Ascending aorta (tissue), 2 donors: ENCODE measurements at regions not wholly inside any gene's neighbourhood (a gene's known extent, or its start where the extent isn't known, plus 50 kb on each side); places are given as distances from the start of the nearest gene placed in this dataset.

Experiments used
- DNase-seq, 2 donors: peaks; one replicate each; pipeline ENCODE4 v3.0.0-alpha.2; 2019; ENCODE audit warnings: low spot score in 2 of 2
- H3K27ac ChIP-seq, 2 donors: fragments of 200-600 bp; sonication (generic); one replicate each; pipeline ENCODE4 v1.5.1; 2016 to 2017; ENCODE audit warnings: mild to moderate bottlenecking in 1 of 2
- H3K27me3 ChIP-seq: fragments of 200-600 bp; sonication (generic); one replicate; pipeline ENCODE4 v1.5.1; 2017
- H3K36me3 ChIP-seq, 2 donors: fragments of 200-600 bp; sonication (generic); one replicate each; pipeline ENCODE4 v1.5.1; 2016
- H3K4me1 ChIP-seq, 2 donors: fragments of 200-600 bp; sonication (generic); one replicate each; pipeline ENCODE4 v1.5.1; 2016 to 2017; ENCODE audit warnings: mild to moderate bottlenecking in 1 of 2
- H3K4me3 ChIP-seq, 2 donors: fragments of 200-600 bp; sonication (generic); one replicate each; pipeline ENCODE4 v1.5.1; 2016 to 2017; ENCODE audit warnings: mild to moderate bottlenecking in 1 of 2
- H3K9me3 ChIP-seq, 2 donors: fragments of 200-600 bp; sonication (generic); one replicate each; pipeline ENCODE4 v1.5.1; 2016
- intact Hi-C: fragments of 100-400 bp; cut with DNase I; formaldehyde crosslinking; loops from one replicate; pipeline ENCODE4 v1.15.1; 2023
- TF ChIP-seq, protein P1 (sequence below), 3 experiments: fragments of 200-600 bp in 2 of 3; fragments of 450-650 bp in 1 of 3; sonication (generic) in 2 of 3; IDR thresholded peaks; one replicate each; pipeline ENCODE4 v1.5.1; 2016 to 2019; ENCODE audit warnings: antibody characterized with exemption in 3 of 3, mild to moderate bottlenecking in 1 of 3, moderate library complexity in 1 of 3

DNA sequence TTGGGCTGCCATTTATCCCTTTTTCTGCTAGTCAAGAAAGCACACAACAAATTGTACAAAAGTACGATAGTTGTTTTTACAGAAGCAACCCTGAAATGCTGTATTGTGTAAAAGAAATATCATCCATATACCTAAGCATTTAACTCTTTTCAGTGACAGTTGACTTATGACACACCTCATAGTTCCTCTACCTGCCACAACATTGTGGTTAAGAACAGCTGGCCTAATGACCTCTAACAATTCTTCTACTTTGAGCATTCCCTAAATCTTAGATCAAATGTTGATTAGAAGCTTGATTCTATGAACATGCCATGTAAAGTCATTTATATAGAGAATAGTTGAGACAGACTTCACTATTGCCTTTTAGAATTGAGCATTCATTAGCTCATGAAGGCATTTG, 165.9 kb upstream of the SETBP1 start:
- H3K9me3 ChIP-seq, result no peaks in the 10 kb centered on the region
- no peaks in the 10 kb centered on the region for H3K36me3 ChIP-seq
- TF ChIP-seq, protein P1, sequence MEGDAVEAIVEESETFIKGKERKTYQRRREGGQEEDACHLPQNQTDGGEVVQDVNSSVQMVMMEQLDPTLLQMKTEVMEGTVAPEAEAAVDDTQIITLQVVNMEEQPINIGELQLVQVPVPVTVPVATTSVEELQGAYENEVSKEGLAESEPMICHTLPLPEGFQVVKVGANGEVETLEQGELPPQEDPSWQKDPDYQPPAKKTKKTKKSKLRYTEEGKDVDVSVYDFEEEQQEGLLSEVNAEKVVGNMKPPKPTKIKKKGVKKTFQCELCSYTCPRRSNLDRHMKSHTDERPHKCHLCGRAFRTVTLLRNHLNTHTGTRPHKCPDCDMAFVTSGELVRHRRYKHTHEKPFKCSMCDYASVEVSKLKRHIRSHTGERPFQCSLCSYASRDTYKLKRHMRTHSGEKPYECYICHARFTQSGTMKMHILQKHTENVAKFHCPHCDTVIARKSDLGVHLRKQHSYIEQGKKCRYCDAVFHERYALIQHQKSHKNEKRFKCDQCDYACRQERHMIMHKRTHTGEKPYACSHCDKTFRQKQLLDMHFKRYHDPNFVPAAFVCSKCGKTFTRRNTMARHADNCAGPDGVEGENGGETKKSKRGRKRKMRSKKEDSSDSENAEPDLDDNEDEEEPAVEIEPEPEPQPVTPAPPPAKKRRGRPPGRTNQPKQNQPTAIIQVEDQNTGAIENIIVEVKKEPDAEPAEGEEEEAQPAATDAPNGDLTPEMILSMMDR (IDR thresholded peaks at IDR 0.05), result no peak
- H3K27ac ChIP-seq, result no peak overlapping the region
- no peak for DNase-seq
- H3K4me1 ChIP-seq, result no peaks in the 10 kb centered on the region
- no peaks in the 10 kb centered on the region for H3K27me3 ChIP-seq
- intact Hi-C loops, result no loop called here
- H3K4me3 ChIP-seq, result no peak overlapping the region

DNA sequence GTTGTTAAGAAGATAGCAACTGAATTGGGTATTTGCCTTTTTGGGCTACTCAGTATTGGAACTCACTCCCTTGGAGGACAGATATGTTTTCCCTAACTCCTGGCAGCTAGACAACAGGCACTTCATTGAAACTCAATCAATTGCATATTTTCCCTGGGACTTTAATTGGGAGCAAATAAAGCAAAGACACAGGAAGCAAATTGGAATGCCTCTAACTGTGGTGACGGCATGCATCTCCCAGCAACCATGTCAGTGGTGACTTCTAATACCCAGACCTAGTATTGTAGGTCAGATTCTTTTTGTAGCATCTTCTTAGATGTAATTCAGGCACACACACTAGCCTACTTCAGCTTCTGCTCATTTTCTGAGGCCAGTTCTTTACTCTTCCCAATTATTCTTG, 164.2 kb upstream of the SETBP1 start:
- no peaks in the 10 kb centered on the region for H3K27me3 ChIP-seq
- H3K36me3 ChIP-seq, result no peaks in the 10 kb centered on the region
- H3K9me3 ChIP-seq, result no peaks in the 10 kb centered on the region
- peaks cover 0 to 3% of the 10 kb centered on the region in 2 donors for H3K4me1 ChIP-seq
- DNase-seq, result no peak
- H3K27ac ChIP-seq, result no peak overlapping the region
- TF ChIP-seq, protein P1 (IDR thresholded peaks at IDR 0.05), result no peak
- H3K4me3 ChIP-seq, result no peak overlapping the region
- intact Hi-C loops, result no loop called here

DNA sequence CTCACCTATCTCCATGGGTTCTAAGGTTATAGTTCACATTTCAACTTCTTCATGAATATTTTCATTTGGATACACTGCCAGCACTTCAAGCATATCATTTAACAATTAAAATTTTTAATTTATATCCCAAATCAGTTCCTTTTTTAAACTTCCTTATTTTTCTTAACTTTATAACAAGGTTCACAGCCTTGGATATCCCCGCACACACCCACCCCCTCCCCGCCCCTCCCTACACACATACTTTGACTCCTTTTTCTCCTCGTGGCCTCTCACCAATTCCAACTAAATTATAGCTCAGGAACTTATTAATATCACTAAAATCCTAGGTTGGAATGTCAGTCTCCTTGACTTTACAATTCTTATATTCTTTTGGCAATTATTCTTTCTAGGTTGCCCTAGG, 163.6 kb upstream of the SETBP1 start:
- Histone ChIP-seq H3K4me1 (peaks cover 0 to 3% of the 10 kb centered on the region in 2 donors), H3K9me3 (no peaks in the 10 kb centered on the region)
- TF ChIP-seq, protein P1 (IDR thresholded peaks at IDR 0.05), result no peak

DNA sequence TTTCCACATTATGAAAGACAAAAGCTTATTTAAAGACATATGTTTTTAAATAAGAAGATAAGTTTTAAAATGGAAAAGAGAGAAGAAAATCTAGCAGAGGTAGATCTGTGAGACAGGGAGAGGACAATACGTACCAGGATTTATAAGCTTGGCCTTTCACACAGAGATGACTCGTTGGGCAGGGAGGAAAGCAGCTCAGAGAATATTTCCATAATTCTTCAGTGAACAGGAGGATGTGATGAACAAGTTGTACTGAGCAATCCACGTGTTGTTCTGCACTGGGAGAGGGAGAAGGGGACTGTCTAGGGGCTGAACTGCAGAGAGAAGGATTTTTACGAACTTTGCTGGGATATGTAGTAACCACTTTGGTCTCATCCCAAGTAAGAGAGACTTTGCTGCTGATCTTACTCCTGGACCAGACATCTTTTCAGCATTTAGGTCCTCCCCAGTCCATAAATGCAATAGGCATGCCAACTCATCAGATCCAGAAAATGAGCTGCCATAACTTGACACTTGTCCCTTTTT, 162.5 kb upstream of the SETBP1 start:
- Histone ChIP-seq H3K27ac (no peak overlapping the region), H3K4me3 (no peak overlapping the region), H3K4me1 (peaks cover 0 to 3% of the 10 kb centered on the region in 2 donors), H3K9me3 (no peaks in the 10 kb centered on the region), H3K36me3 (no peaks in the 10 kb centered on the region), H3K27me3 (no peaks in the 10 kb centered on the region)
- TF ChIP-seq, protein P1 (IDR thresholded peaks at IDR 0.05), result no peak
- DNase-seq, result no peak
- intact Hi-C loops, result no loop called here

More for the DNA sequence above, 163.6 kb upstream of the SETBP1 start:
- no peaks in the 10 kb centered on the region for H3K36me3 ChIP-seq
- intact Hi-C loops, result no loop called here
- no peaks in the 10 kb centered on the region for H3K27me3 ChIP-seq
- no peak overlapping the region for H3K27ac ChIP-seq
- no peak for DNase-seq
- H3K4me3 ChIP-seq, result no peak overlapping the region

DNA sequence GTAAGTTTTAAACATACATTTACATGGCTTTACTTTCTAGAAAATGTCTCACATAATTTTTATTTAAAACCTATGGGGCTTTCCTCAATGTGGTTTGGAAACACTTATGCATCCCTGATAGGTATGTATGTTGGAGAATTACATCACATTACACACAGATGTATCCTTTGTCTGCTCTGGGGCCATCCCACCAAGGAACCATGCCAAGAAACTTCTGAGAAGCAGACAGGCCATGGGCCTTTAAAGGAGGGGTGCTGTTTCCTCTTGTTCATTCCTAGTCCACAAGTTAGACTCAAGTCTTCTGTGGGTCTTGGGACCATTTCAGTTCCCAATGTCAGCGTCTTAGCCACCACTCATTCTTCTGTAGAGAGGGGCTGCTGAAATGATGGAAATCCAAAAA, 162.0 kb upstream of the SETBP1 start:
- intact Hi-C loops, result no loop called here
- H3K27me3 ChIP-seq, result no peaks in the 10 kb centered on the region

More for the DNA sequence above, 162.0 kb upstream of the SETBP1 start:
- no peak overlapping the region for H3K4me3 ChIP-seq
- TF ChIP-seq, protein P1 (IDR thresholded peaks at IDR 0.05), result no peak
- no peak overlapping the region for H3K27ac ChIP-seq
- no peaks in the 10 kb centered on the region for H3K9me3 ChIP-seq
- no peaks in the 10 kb centered on the region for H3K36me3 ChIP-seq
- no peak for DNase-seq
- H3K4me1 ChIP-seq, result peaks cover 0 to 3% of the 10 kb centered on the region in 2 donors
